ENCODE measurements at regions not wholly inside any gene's neighbourhood (a gene's known extent, or its start where the extent isn't known, plus 50 kb on each side); places are given as distances from the start of the nearest gene placed in this dataset.
"Not testable (repeated sequence)": the region's sequence is repeated elsewhere in the genome, so short reads cannot be mapped to it uniquely, and the experiment has no call there.

- no peak for DNase-seq (ENCODE audit: low spot score)
These were observed 115.9 kb upstream of the SYT6 start for GRCh38 chr1:114269539-114269938.

- no peak for DNase-seq (ENCODE audit: low spot score)
These were observed 109.7 kb upstream of the SYT6 start for GRCh38 chr1:114263343-114263742.

DNA sequence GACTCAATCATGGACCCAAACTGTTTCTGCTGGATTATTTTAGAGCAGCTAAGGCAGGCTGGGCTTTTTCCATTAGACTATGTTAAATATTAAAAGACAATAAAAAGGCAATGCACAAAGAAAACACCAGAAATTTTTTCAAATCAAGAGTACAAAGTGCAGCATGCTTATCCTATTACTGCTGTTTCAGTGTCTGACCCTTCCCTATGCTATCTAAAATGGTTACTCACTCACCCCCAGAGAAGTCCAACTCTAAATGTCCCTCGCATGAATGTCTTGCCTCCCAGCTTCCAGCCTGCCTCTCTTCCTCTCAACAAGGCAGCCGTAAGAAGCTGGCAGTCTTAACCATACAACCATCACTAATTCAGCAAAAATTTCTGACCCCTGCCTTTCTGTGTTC lies 108.7 kb upstream of the SYT6 start:
- no peak for DNase-seq (ENCODE audit: low spot score)

GRCh38 chr1:114260805-114261484 lies 107.3 kb upstream of the SYT6 start:
- no peak for DNase-seq (ENCODE audit: low spot score)

DNA sequence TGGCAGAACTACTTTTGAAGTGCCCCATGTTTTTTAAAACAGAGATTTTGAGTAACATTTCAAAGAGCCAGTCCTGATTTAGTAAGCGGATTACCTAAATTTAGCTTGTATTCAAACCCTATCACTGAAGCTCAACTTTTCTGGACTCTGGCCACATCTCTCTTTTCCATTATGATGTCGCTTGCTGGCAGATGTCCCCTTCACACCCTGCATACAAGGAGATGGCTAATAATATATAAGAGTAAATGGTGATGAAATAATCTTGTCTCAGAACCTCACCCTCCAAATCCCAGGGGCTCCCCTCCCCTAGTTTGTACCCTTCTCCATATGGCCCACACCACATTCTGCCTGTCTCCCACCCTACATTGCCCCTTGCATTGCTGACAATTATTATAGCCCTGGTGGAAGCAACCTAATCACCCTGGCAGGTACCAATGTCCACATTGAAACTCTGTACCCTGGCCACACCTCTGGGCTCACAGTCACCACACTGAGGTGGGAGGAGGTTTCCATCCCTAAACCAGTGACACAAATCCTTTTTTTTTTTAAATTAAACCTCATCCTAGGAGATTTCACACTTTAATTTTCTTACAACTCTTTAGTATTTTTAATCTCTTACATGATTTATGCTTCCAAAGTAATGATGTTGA lies 106.0 kb upstream of the SYT6 start:
- no peak for DNase-seq (ENCODE audit: low spot score)

DNA sequence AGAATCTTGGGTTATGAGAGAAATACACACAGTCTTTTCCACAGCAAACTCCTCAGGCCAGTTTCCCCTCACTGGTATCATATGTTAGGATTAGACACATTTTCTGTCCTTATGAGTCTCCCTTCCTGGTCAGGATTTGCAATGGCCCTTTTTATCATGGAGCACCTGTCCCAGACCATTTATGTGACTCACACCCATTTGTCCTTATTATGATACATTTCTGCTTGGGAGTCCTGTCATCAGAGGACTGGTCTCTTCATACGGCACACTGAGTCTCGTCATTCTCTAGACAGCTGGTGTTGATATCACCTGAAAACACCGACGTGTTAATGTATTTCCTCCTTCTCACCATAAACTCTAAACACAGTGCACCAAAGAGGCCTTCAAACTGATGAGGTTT lies 105.0 kb upstream of the SYT6 start:
- no peak for DNase-seq (ENCODE audit: low spot score)

- no peak for DNase-seq (ENCODE audit: low spot score)
These were observed 104.4 kb upstream of the SYT6 start for GRCh38 chr1:114258074-114258473.

- no peak for DNase-seq (ENCODE audit: low spot score)
These were observed 103.9 kb upstream of the SYT6 start for GRCh38 chr1:114257554-114257953.

GRCh38 chr1:114253900-114254299 lies 100.2 kb upstream of the SYT6 start:
- no peak for DNase-seq (ENCODE audit: low spot score)

DNA sequence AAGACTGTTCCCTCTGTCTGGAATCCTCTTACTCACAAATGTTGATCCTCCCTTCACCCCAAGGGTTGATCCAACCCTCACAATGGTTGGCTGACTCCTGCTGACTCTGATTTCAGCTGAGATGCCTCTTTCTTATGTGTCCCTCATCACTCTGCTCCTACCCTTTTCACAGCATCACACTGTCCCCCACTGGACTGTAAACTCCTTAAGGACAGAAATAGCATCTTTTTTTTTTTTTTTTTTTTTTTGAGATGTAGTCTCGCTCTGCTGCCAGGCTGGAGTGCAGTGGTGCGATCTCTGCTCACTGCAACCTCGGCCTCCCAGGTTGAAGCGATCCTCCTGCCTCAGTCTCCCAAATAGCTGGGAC lies 97.9 kb upstream of the SYT6 start:
- no peak for DNase-seq (ENCODE audit: low spot score)

GRCh38 chr1:114250683-114251572 lies 97.3 kb upstream of the SYT6 start:
- DNase-seq (ENCODE audit: low spot score), result peak; percentile 10

DNA sequence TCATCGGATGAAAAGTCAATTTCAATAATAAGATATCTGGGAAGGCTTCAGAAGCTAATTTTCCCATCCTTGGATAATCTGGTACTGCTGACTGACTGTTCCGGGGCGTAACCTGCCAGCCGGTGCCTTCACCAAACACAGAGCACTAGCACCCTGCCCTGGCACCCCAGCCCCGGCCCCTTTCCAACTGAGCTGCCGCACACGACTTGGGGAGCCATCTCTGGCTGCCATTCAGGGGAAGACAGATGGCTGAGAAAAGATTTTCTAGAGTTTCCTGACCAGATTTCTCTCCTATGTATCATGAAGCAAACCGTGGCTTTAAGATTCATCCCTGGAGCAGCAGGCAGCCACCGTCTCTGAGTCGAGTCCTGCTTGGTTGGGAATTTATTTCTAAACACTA lies 96.0 kb upstream of the SYT6 start:
- no peak for DNase-seq (ENCODE audit: low spot score)

- DNase-seq (ENCODE audit: low spot score), result no peak
These were observed 94.5 kb upstream of the SYT6 start for GRCh38 chr1:114248162-114248561.

- not testable (repeated sequence) for DNase-seq (ENCODE audit: low spot score)
These were observed 89.0 kb upstream of the SYT6 start for GRCh38 chr1:114242531-114243210.

- no peak for DNase-seq (ENCODE audit: low spot score)
These were observed 84.4 kb upstream of the SYT6 start for GRCh38 chr1:114238053-114238452.

- no peak for DNase-seq (ENCODE audit: low spot score)
These were observed 82.8 kb upstream of the SYT6 start for GRCh38 chr1:114236517-114236916.

GRCh38 chr1:114235960-114236359 lies 82.3 kb upstream of the SYT6 start:
- DNase-seq (ENCODE audit: low spot score), result no peak

DNA sequence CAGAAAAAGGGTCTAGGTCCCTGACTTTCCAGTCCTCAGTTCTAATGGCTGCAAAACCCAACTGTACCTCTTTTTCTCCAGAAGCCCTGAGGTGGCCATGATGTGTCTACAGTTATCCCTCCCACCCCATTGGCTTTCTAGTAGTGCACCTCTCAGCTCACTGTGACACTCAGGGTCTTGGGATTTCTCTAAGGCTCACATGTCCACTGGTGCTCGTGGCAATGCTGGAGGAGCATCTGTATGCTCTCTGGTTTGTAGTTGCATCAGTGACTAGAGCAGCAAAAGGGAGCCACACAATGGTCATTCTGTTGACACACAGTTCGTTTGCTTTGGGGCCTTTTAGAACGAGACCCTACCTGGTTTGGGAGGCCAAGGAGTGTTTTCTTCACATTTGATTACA lies 81.6 kb upstream of the SYT6 start:
- no peak for DNase-seq (ENCODE audit: low spot score)

DNA sequence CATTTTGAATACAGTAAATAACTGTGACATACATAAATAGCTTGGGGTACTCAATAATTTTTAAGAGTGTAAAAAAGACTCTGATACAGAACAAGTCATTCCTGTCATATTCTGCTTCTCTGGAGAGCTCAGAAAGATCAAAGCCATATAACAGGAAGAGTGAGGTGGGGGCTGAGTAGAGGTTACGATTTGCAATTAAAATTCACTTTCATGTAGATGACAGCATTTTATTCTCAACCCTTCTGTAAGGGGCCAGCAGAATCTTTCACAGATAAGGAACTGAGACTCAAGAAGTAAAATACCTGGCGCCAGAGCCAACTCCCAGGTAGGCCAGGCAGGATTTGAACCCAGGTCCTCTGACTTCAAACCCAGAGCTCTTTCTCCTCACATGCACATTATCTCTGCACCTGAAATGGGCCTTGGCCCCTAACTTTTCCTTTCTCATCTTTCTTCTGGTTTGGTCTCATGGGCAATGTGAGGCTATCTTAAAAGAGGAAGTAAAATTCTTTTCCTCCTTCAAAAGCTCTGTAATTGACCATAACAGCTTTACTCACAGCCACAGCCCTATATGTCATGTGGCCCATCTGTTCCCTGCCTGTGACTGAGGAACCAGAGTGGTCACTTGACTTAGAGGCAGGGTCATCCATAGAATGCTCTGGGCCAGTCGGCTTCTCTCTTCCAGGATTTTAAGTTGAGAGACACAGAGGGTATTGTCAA lies 80.9 kb upstream of the SYT6 start:
- no peak for DNase-seq (ENCODE audit: low spot score)

DNA sequence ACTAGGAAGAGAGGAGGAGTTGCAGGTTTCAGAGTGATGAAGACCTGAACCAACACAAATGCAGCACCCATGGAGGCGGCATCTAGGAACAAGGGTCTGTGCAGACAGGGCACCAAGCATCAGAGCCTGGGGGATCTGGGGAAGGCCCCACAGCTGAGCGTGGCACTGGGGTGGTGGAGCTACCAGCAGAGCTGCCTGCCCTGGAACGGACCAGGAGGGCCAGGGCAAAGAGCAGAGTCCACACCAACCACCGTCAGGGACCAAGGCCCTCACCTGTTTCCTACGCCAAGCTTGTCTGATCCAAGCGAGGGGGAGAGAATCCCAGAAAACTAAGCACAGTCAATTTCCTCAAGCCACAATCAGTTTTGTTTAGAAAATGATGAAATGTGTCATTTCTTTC lies 79.0 kb upstream of the SYT6 start:
- no peak for DNase-seq (ENCODE audit: low spot score)

DNA sequence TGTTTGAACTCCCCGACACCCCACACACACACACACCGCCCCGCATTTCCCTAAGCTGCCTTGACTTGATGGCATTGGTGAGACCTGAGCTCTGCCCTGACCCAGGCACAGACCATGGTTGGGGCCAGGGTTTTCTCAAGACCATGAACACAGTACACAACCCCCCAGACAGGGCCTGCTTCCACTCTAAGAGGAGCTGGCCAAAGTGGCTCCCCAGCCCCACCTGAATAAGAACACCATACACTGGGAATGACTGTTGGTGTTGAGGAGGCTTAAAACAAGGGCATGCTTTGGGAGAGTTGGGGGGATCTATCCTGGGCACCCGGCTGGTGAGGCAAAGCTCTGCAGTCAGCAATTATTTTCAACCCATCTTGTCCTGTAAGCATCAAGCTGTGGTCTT lies 77.6 kb upstream of the SYT6 start:
- DNase-seq (ENCODE audit: low spot score), result no peak

All from SK-N-DZ (cell line).